Brain microvascular endothelial cell (primary cell): ENCODE measurements at regions not wholly inside any gene's neighbourhood (a gene's known extent, or its start where the extent isn't known, plus 50 kb on each side); places are given as distances from the start of the nearest gene placed in this dataset.

Experiments
- DNase-seq: peaks from one replicate; pipeline ENCODE4 v3.0.0-alpha.2; 2020
- H3K27ac ChIP-seq: fragments of 250-450 bp; sonication (Bioruptor Pico); 2 replicates; pipeline ENCODE4 v1.5.1; 2020; ENCODE audit warnings: mild to moderate bottlenecking, moderate library complexity
- H3K27me3 ChIP-seq: fragments of 250-450 bp; sonication (Bioruptor Pico); replicated peaks from 2 replicates; pipeline ENCODE4 v1.5.1; 2020; ENCODE audit warnings: mild to moderate bottlenecking
- H3K36me3 ChIP-seq: fragments of 250-450 bp; sonication (Bioruptor Pico); replicated peaks from 2 replicates; pipeline ENCODE4 v1.5.1; 2020; ENCODE audit warnings: mild to moderate bottlenecking
- H3K4me3 ChIP-seq: 2 replicates; pipeline ENCODE4 v1.5.1; 2011; ENCODE audit warnings: low read depth, mild to moderate bottlenecking, control low read depth, low read length, moderate library complexity
- CTCF ChIP-seq: IDR thresholded peaks from 2 replicates; pipeline ENCODE4 v1.5.1; 2011; ENCODE audit warnings: low read depth, mild to moderate bottlenecking, moderate library complexity, low read length, control low read depth, inconsistent platforms; ENCODE audit errors: missing control alignments
- in situ Hi-C: cut with HindIII; loops from 2 replicates; pipeline ENCODE4 v1.10.0; 2017; ENCODE audit warnings: low sequenced_read_pairs, low pct_ligation_motif_present

DNA sequence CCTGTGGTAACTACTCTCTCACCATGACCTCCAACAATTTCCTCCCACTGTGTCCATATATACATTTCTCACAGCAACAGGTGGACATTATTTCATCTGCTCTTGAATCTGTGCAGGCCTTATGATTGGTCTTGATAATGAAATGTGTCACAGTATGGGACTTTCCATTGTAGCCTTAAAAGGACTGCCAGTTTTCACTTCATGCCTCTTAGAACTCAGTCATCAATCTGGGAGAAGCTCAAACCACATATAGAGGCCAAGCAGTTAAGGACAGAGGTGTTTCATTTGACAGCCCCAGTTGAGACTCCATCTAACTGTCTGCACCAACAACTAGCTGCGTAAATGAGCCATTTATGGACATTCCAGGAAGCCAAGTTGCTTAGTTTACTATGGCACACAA lies 1534.8 kb downstream of the ARAP2 start:
- in situ Hi-C loops: no loop called here
- TF ChIP-seq CTCF: no peak
- Histone ChIP-seq H3K27me3 (no peaks in the 10 kb centered on the region), H3K27ac (no peak overlapping the region), H3K4me3 (no peak overlapping the region), H3K36me3 (no peaks in the 10 kb centered on the region)
- no peak for DNase-seq

DNA sequence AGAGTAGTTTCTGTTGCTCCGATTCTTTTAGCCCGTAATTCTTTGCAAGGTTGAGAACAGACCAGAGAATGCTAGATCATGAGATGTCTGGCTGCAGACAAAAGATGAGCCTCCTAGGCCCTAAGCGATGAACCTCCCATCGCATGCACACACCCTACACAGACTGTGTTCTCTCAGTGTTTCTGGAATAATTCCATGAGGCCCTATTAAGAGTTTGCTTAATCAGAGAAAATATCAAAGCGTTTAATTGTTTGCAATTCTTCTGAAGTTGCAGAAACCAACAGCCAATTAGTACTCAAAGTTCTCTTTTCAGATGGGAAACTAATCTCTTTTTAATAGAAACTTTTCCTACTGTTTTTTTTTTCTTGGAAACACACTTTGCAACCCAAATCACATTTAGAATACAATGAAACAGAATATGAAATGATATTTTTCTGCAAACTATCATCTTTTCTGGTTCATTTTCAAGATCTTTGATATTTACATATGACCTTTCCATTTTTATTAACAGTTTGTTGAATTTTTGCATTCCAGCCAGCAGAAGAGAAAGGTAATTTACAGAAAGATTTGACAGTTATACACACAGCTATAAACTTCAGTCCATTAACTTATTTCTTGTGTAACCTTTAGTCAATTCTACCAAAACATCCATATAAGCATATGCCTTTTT lies 1525.6 kb downstream of the ARAP2 start:
- H3K4me3 ChIP-seq: no peak overlapping the region
- TF ChIP-seq CTCF: no peak
- H3K36me3 ChIP-seq: no peaks in the 10 kb centered on the region
- DNase-seq: no peak
- in situ Hi-C loops: no loop called here
- no peak overlapping the region for H3K27ac ChIP-seq
- no peaks in the 10 kb centered on the region for H3K27me3 ChIP-seq

GRCh38 chr4:34720571-34720970 lies 1523.7 kb downstream of the ARAP2 start:
- in situ Hi-C loops: no loop called here
- no peak for DNase-seq
- H3K36me3 ChIP-seq: no peaks in the 10 kb centered on the region
- H3K4me3 ChIP-seq: no peak overlapping the region
- no peaks in the 10 kb centered on the region for H3K27me3 ChIP-seq
- no peak overlapping the region for H3K27ac ChIP-seq
- TF ChIP-seq CTCF: peak; percentile 48

DNA sequence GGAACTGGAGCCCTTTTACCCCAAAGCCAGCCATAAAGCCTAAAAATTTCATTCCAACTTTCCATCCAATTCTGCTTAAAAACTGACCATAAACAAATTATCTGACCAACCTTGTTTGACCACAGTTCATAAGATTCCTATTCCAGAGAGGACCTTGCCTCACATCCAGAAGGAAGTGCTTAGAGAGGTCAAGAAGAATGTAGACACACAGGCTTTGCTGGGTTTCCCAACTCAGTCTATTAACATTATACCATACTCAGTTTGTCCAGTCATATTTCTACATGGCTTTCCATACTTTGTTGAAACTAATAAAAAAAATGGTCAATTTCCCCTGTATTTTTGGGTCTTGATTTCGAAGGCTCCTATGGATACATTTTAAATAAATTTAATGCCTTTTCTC lies 1522.5 kb downstream of the ARAP2 start:
- H3K4me3 ChIP-seq: no peak overlapping the region
- in situ Hi-C loops: no loop called here
- no peak overlapping the region for H3K27ac ChIP-seq
- TF ChIP-seq CTCF: no peak
- no peak for DNase-seq
- no peaks in the 10 kb centered on the region for H3K36me3 ChIP-seq
- no peaks in the 10 kb centered on the region for H3K27me3 ChIP-seq

GRCh38 chr4:34723605-34724004 lies 1520.7 kb downstream of the ARAP2 start:
- TF ChIP-seq CTCF: no peak
- H3K4me3 ChIP-seq: no peak overlapping the region
- no peak overlapping the region for H3K27ac ChIP-seq
- no peak for DNase-seq
- H3K36me3 ChIP-seq: no peaks in the 10 kb centered on the region
- H3K27me3 ChIP-seq: no peaks in the 10 kb centered on the region
- in situ Hi-C loops: no loop called here

- in situ Hi-C loops: no loop called here
- H3K4me3 ChIP-seq: no peak overlapping the region
These were observed 1519.8 kb downstream of the ARAP2 start for GRCh38 chr4:34724491-34724890.

More at GRCh38 chr4:34724491-34724890, 1519.8 kb downstream of the ARAP2 start:
- no peak for TF ChIP-seq CTCF
- Histone ChIP-seq H3K27ac (no peak overlapping the region), H3K27me3 (no peaks in the 10 kb centered on the region), H3K36me3 (no peaks in the 10 kb centered on the region)
- no peak for DNase-seq
